NCI-H1417 (cell line): ENCODE measurements at regions not wholly inside any gene's neighbourhood (a gene's known extent, or its start where the extent isn't known, plus 50 kb on each side); places are given as distances from the start of the nearest gene placed in this dataset.

Source experiments
- DNase-seq, 3 experiments: peaks; one replicate each; lab custom pipeline; 2025; lab: John Stamatoyannopoulos, UW

GRCh38 chr3:15952543-15953175 is 154.9 kb upstream of the ANKRD28 start:
- no peak for DNase-seq

- no peak for DNase-seq
These were observed 156.1 kb upstream of the ANKRD28 start for GRCh38 chr3:15953841-15954240.

GRCh38 chr3:15955968-15956367 is 158.2 kb upstream of the ANKRD28 start:
- no peak for DNase-seq

- no peak for DNase-seq
These were observed 161.1 kb upstream of the ANKRD28 start for GRCh38 chr3:15958692-15959433.

GRCh38 chr3:15959434-15959811 is 161.6 kb upstream of the ANKRD28 start:
- no peak for DNase-seq

- no peak for DNase-seq
These were observed 167.0 kb upstream of the ANKRD28 start for GRCh38 chr3:15964605-15965442.

GRCh38 chr3:15967577-15967976 is 169.8 kb upstream of the ANKRD28 start:
- DNase-seq, result no peak

- DNase-seq, result no peak
These were observed 172.3 kb upstream of the ANKRD28 start for GRCh38 chr3:15969874-15970640.

GRCh38 chr3:15973414-15973813 is 175.6 kb upstream of the ANKRD28 start:
- no peak for DNase-seq

GRCh38 chr3:15973940-15974339 is 176.2 kb upstream of the ANKRD28 start:
- DNase-seq, result no peak

GRCh38 chr3:15974647-15975046 is 176.9 kb upstream of the ANKRD28 start:
- no peak for DNase-seq

- DNase-seq, result no peak
These were observed 178.7 kb upstream of the ANKRD28 start for GRCh38 chr3:15976524-15976923.

GRCh38 chr3:15977090-15977489 is 179.3 kb upstream of the ANKRD28 start:
- DNase-seq, result no peak

- peak in 1 of 3 experiments; percentile 3 for DNase-seq
These were observed 179.9 kb upstream of the ANKRD28 start for GRCh38 chr3:15977598-15978232.

- DNase-seq, result no peak
These were observed 181.0 kb upstream of the ANKRD28 start for GRCh38 chr3:15978801-15979200.

GRCh38 chr3:15979495-15979894 is 181.7 kb upstream of the ANKRD28 start:
- no peak for DNase-seq

- DNase-seq, result no peak
These were observed 182.1 kb upstream of the ANKRD28 start for GRCh38 chr3:15979900-15980299.

- no peak for DNase-seq
These were observed 184.5 kb upstream of the ANKRD28 start for GRCh38 chr3:15982243-15982642.

- peak in 2 of 3 experiments; percentile 13 to 73 for DNase-seq
These were observed 185.0 kb upstream of the ANKRD28 start for GRCh38 chr3:15982667-15983196.

- DNase-seq, result peak in 1 of 3 experiments; percentile 24
These were observed 185.5 kb upstream of the ANKRD28 start for GRCh38 chr3:15983232-15983631.

- DNase-seq, result no peak
These were observed 185.9 kb upstream of the ANKRD28 start for GRCh38 chr3:15983693-15984092.
